ENCODE measurements at regions not wholly inside any gene's neighbourhood (a gene's known extent, or its start where the extent isn't known, plus 50 kb on each side); places are given as distances from the start of the nearest gene placed in this dataset.

GRCh38 chr2:7969756-7970515 lies 711.9 kb upstream of the ID2 start:
- Mint-ChIP-seq H3K27me3 (peaks cover 27% of the 10 kb centered on the region), H3K4me1 (no peaks in the 10 kb centered on the region), H3K9me3 (no peaks in the 10 kb centered on the region), H3K4me3 (no peak overlapping the region), H3K36me3 (no peaks in the 10 kb centered on the region), H3K27ac (no peak overlapping the region)
- no peak for ATAC-seq

- H3K9me3 Mint-ChIP-seq: no peaks in the 10 kb centered on the region
- H3K4me3 Mint-ChIP-seq: no peak overlapping the region
- peaks cover 24% of the 10 kb centered on the region for H3K27me3 Mint-ChIP-seq
- H3K27ac Mint-ChIP-seq: no peak overlapping the region
- no peak for ATAC-seq
- no peaks in the 10 kb centered on the region for H3K36me3 Mint-ChIP-seq
- no peaks in the 10 kb centered on the region for H3K4me1 Mint-ChIP-seq
Observed at GRCh38 chr2:7971248-7971647, 710.6 kb upstream of the ID2 start.

GRCh38 chr2:7971841-7972240 lies 710.0 kb upstream of the ID2 start:
- no peak overlapping the region for H3K4me3 Mint-ChIP-seq
- no peak for ATAC-seq
- no peaks in the 10 kb centered on the region for H3K9me3 Mint-ChIP-seq
- H3K27me3 Mint-ChIP-seq: peaks cover 22% of the 10 kb centered on the region
- H3K4me1 Mint-ChIP-seq: no peaks in the 10 kb centered on the region
- no peak overlapping the region for H3K27ac Mint-ChIP-seq
- no peaks in the 10 kb centered on the region for H3K36me3 Mint-ChIP-seq

- no peaks in the 10 kb centered on the region for H3K36me3 Mint-ChIP-seq
- H3K27me3 Mint-ChIP-seq: peaks cover 15% of the 10 kb centered on the region
- H3K4me1 Mint-ChIP-seq: no peaks in the 10 kb centered on the region
- no peak overlapping the region for H3K27ac Mint-ChIP-seq
- no peak for ATAC-seq
- no peak overlapping the region for H3K4me3 Mint-ChIP-seq
- H3K9me3 Mint-ChIP-seq: no peaks in the 10 kb centered on the region
Observed at GRCh38 chr2:7972670-7973069, 709.2 kb upstream of the ID2 start.

GRCh38 chr2:7973801-7974480 lies 707.9 kb upstream of the ID2 start:
- H3K36me3 Mint-ChIP-seq: no peaks in the 10 kb centered on the region
- H3K4me3 Mint-ChIP-seq: no peak overlapping the region
- H3K9me3 Mint-ChIP-seq: no peaks in the 10 kb centered on the region
- H3K4me1 Mint-ChIP-seq: no peaks in the 10 kb centered on the region
- no peak overlapping the region for H3K27ac Mint-ChIP-seq
- ATAC-seq: no peak
- peaks cover 16% of the 10 kb centered on the region for H3K27me3 Mint-ChIP-seq

GRCh38 chr2:7974936-7975335 lies 706.9 kb upstream of the ID2 start:
- H3K4me3 Mint-ChIP-seq: no peak overlapping the region
- H3K27me3 Mint-ChIP-seq: peaks cover 25% of the 10 kb centered on the region
- no peaks in the 10 kb centered on the region for H3K36me3 Mint-ChIP-seq
- H3K4me1 Mint-ChIP-seq: no peaks in the 10 kb centered on the region
- H3K27ac Mint-ChIP-seq: no peak overlapping the region
- no peak for ATAC-seq
- peaks cover 3% of the 10 kb centered on the region for H3K9me3 Mint-ChIP-seq

- Mint-ChIP-seq H3K27me3 (peaks cover 25% of the 10 kb centered on the region), H3K4me3 (no peak overlapping the region), H3K9me3 (peaks cover 3% of the 10 kb centered on the region), H3K36me3 (no peaks in the 10 kb centered on the region), H3K27ac (no peak overlapping the region), H3K4me1 (no peaks in the 10 kb centered on the region)
- ATAC-seq: no peak
Observed at GRCh38 chr2:7976206-7976605, 705.6 kb upstream of the ID2 start.

GRCh38 chr2:7977981-7978380 lies 703.9 kb upstream of the ID2 start:
- Mint-ChIP-seq H3K4me1 (no peaks in the 10 kb centered on the region), H3K36me3 (no peaks in the 10 kb centered on the region), H3K9me3 (peaks cover 6% of the 10 kb centered on the region), H3K27me3 (peaks cover 25% of the 10 kb centered on the region), H3K4me3 (no peak overlapping the region), H3K27ac (no peak overlapping the region)
- no peak for ATAC-seq

- ATAC-seq: no peak
- Mint-ChIP-seq H3K9me3 (peaks cover 6% of the 10 kb centered on the region), H3K36me3 (no peaks in the 10 kb centered on the region), H3K27me3 (peaks cover 18% of the 10 kb centered on the region), H3K4me1 (peaks cover 8% of the 10 kb centered on the region), H3K27ac (no peak overlapping the region), H3K4me3 (no peak overlapping the region)
Observed at GRCh38 chr2:7982054-7982453, 699.8 kb upstream of the ID2 start.

GRCh38 chr2:7983451-7983850 lies 698.4 kb upstream of the ID2 start:
- no peaks in the 10 kb centered on the region for H3K36me3 Mint-ChIP-seq
- no peak overlapping the region for H3K4me3 Mint-ChIP-seq
- peaks cover 8% of the 10 kb centered on the region for H3K4me1 Mint-ChIP-seq
- H3K27ac Mint-ChIP-seq: no peak overlapping the region
- peaks cover 6% of the 10 kb centered on the region for H3K9me3 Mint-ChIP-seq
- peaks cover 18% of the 10 kb centered on the region for H3K27me3 Mint-ChIP-seq
- no peak for ATAC-seq

- peaks cover 6% of the 10 kb centered on the region for H3K9me3 Mint-ChIP-seq
- peaks cover 17% of the 10 kb centered on the region for H3K27me3 Mint-ChIP-seq
- no peak for ATAC-seq
- no peak overlapping the region for H3K27ac Mint-ChIP-seq
- H3K36me3 Mint-ChIP-seq: no peaks in the 10 kb centered on the region
- H3K4me1 Mint-ChIP-seq: peaks cover 8% of the 10 kb centered on the region
- H3K4me3 Mint-ChIP-seq: no peak overlapping the region
Observed at GRCh38 chr2:7983912-7984311, 697.9 kb upstream of the ID2 start.

GRCh38 chr2:7984693-7985353 lies 697.0 kb upstream of the ID2 start:
- Mint-ChIP-seq H3K9me3 (peaks cover 3% of the 10 kb centered on the region), H3K4me3 (no peak overlapping the region), H3K27me3 (peaks cover 8% of the 10 kb centered on the region), H3K27ac (no peak overlapping the region), H3K4me1 (peaks cover 8% of the 10 kb centered on the region), H3K36me3 (no peaks in the 10 kb centered on the region)
- ATAC-seq: no peak

- no peak overlapping the region for H3K27ac Mint-ChIP-seq
- H3K27me3 Mint-ChIP-seq: peaks cover 10% of the 10 kb centered on the region
- no peak for ATAC-seq
- peaks cover 3% of the 10 kb centered on the region for H3K9me3 Mint-ChIP-seq
- H3K36me3 Mint-ChIP-seq: no peaks in the 10 kb centered on the region
- no peak overlapping the region for H3K4me3 Mint-ChIP-seq
- H3K4me1 Mint-ChIP-seq: peaks cover 8% of the 10 kb centered on the region
Observed at GRCh38 chr2:7986431-7986830, 695.4 kb upstream of the ID2 start.

GRCh38 chr2:7987992-7988391 lies 693.9 kb upstream of the ID2 start:
- ATAC-seq: no peak
- Mint-ChIP-seq H3K4me3 (no peak overlapping the region), H3K27ac (no peak overlapping the region), H3K9me3 (no peaks in the 10 kb centered on the region), H3K27me3 (peaks cover 20% of the 10 kb centered on the region), H3K36me3 (no peaks in the 10 kb centered on the region), H3K4me1 (peaks cover 8% of the 10 kb centered on the region)

- H3K9me3 Mint-ChIP-seq: no peaks in the 10 kb centered on the region
- ATAC-seq: no peak
- peaks cover 20% of the 10 kb centered on the region for H3K27me3 Mint-ChIP-seq
- H3K4me3 Mint-ChIP-seq: no peak overlapping the region
- H3K36me3 Mint-ChIP-seq: no peaks in the 10 kb centered on the region
- no peak overlapping the region for H3K27ac Mint-ChIP-seq
- peaks cover 8% of the 10 kb centered on the region for H3K4me1 Mint-ChIP-seq
Observed at GRCh38 chr2:7988440-7988839, 693.4 kb upstream of the ID2 start.

- Mint-ChIP-seq H3K9me3 (no peaks in the 10 kb centered on the region), H3K4me3 (no peak overlapping the region), H3K4me1 (peaks cover 7% of the 10 kb centered on the region), H3K36me3 (no peaks in the 10 kb centered on the region), H3K27me3 (peaks cover 20% of the 10 kb centered on the region), H3K27ac (no peak overlapping the region)
- peak; percentile 28 for ATAC-seq
Observed at GRCh38 chr2:7989823-7990222, 692.0 kb upstream of the ID2 start.
